ENCODE measurements at regions not wholly inside any gene's neighbourhood (a gene's known extent, or its start where the extent isn't known, plus 50 kb on each side); places are given as distances from the start of the nearest gene placed in this dataset.

GRCh38 chr14:34218881-34219280, 243.2 kb downstream of the SPTSSA start:
- no peak for DNase-seq (ENCODE audit: low read depth in 2 of 2)

DNA sequence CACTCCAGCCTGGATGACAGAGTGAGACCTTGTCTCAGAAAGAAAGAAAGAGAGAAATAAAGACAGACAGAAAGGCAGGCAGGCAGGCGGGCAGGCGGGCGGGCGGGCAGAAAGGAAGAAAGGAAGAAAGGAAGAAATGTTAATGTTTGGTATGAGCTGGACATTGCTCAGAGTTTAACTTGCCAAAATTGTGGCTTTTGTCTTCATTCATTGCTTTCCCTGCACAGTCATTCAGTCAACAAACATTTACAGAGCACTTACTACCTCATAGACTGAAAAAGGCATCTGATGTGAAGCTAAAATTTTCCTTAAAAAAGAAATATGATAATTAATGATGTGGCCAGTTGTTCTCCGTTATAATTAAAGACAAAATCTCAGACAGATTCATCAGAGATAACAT, 247.1 kb downstream of the SPTSSA start:
- no peak for DNase-seq (ENCODE audit: low read depth in 2 of 2)

- DNase-seq (ENCODE audit: low read depth in 2 of 2) = no peak
These were observed 248.7 kb downstream of the SPTSSA start for GRCh38 chr14:34213332-34213731.

- DNase-seq (ENCODE audit: low read depth in 2 of 2) = no peak
These were observed 249.7 kb downstream of the SPTSSA start for GRCh38 chr14:34212172-34212929.

- no peak for DNase-seq (ENCODE audit: low read depth in 2 of 2)
These were observed 250.3 kb downstream of the SPTSSA start for GRCh38 chr14:34211732-34212131.

DNA sequence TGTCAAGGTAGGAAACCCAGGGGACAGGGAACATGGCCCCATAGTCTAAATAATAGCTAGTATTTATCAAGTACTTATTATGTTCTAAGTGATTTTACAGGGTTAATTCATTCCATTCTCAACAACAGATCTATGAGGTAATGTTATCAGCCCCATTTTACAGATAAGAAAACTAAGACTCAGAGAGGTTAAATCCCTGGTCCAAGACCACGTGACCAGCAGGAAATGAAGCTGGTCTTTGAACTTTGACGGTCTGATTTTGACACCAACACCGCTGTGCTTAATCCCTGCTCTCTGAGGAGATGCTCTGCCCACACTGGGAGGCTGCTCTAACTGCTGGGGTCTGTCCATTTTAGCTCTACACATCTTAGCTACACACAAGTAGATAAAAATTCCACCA, 253.5 kb downstream of the SPTSSA start:
- no peak for DNase-seq (ENCODE audit: low read depth in 2 of 2)

DNA sequence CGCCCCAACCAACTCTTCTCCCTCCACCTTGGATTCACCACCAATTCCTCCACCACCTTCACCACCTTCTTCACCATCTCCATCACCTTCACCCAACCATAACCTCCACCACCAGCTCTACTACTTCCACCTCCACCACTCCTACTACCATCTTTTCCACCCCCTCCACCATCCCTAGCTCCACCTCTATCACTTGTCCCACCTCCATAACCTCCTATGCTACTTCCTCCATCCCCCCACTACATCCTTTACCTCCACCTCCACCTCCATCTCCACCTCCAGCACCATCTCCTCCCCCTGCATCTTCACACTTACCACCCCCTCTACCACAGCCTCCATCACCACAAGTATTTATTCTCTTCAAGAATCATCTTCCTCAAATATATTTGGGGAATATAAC, 254.9 kb upstream of the EGLN3 start:
- no peak for DNase-seq (ENCODE audit: low read depth in 2 of 2)

GRCh38 chr14:34204774-34205173, 253.9 kb upstream of the EGLN3 start:
- DNase-seq (ENCODE audit: low read depth in 2 of 2) = no peak

GRCh38 chr14:34203251-34203722, 252.4 kb upstream of the EGLN3 start:
- DNase-seq (ENCODE audit: low read depth in 2 of 2) = no peak

- DNase-seq (ENCODE audit: low read depth in 2 of 2) = no peak
These were observed 251.2 kb upstream of the EGLN3 start for GRCh38 chr14:34201909-34202637.

DNA sequence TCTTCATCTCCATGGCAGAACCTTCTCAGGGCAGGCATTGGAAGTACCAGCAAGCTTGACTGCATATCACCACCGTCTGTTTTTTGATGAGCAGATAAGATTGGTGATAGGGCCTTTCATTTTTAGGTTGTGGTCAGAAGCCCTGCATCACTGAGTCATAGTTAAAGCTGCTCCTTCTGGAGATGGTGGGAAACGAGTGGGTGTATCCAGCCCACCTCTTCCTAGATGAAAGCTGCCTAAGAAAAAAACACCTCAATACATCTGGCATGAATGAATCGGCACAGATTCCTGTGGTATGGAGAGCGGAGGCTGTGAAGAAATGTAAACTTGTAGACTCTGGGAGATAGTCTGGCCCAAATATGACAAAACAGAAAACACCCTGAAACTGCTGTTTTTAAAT, 248.7 kb upstream of the EGLN3 start:
- DNase-seq (ENCODE audit: low read depth in 2 of 2) = no peak

GRCh38 chr14:34198096-34198495, 247.2 kb upstream of the EGLN3 start:
- no peak for DNase-seq (ENCODE audit: low read depth in 2 of 2)

DNA sequence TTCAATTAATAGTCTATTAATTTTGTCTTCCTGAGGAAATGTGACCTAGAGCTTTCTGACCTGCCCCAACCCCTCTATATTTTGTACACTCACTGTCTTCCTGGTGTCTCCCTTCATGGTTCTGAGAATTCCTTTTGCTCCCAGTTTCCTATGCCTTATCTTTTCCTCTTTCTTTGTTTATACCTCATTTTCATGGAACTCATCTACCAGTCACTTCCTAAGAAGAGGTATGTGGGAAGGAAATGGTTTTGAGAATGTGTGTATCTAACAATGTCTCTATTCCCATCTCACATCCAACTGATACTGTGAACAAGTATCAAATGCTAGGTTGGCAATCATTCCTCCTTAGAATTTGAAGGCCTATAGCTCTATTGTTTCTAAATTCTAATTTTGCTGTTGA, 245.1 kb upstream of the EGLN3 start:
- no peak for DNase-seq (ENCODE audit: low read depth in 2 of 2)

- no peak for DNase-seq (ENCODE audit: low read depth in 2 of 2)
These were observed 239.8 kb upstream of the EGLN3 start for GRCh38 chr14:34190717-34191116.

DNA sequence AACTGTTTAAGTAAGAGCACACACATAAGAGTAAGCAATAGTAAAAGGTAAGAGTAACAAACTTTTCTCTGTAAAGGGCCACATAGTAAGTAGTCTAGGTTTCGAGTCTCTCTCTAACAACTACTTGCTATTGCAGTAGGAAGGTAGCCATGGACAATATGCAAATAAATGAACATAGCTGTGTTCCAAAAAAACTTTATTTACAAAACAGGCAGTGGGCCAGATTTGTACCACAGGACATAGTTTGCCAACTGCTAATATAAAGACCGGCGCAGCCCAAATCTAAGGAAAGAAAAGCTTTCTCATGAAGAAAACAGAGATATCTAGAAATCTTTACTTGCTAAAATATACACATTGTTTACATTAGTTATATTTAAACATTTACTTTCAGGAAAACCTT, 239.0 kb upstream of the EGLN3 start:
- DNase-seq (ENCODE audit: low read depth in 2 of 2) = no peak

- DNase-seq (ENCODE audit: low read depth in 2 of 2) = no peak
These were observed 236.7 kb upstream of the EGLN3 start for GRCh38 chr14:34187519-34188044.

GRCh38 chr14:34187061-34187460, 236.2 kb upstream of the EGLN3 start:
- no peak for DNase-seq (ENCODE audit: low read depth in 2 of 2)

GRCh38 chr14:34184126-34184525, 233.3 kb upstream of the EGLN3 start:
- DNase-seq (ENCODE audit: low read depth in 2 of 2) = no peak

GRCh38 chr14:34183478-34183877, 232.6 kb upstream of the EGLN3 start:
- DNase-seq (ENCODE audit: low read depth in 2 of 2) = no peak

DNA sequence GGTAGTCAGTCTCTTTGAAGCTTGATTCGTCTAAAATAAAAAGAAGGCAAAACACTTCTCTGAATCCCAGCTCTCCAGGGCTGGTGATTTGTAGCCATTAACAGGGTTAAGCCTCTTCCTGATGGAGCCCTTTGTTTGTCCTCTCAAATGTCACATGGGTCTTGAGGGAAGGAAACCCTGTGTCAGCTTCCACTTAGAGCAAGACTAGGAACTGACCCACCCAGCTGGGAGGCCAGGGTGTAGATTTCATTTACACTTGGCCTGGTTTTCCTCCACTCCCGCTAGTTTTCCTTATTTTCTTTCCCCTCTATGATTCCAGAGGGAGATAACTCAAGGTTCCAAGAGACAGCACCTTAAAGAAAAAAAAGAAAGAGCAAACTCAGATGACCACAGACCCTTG, 230.5 kb upstream of the EGLN3 start:
- DNase-seq (ENCODE audit: low read depth in 2 of 2) = no peak

DNA sequence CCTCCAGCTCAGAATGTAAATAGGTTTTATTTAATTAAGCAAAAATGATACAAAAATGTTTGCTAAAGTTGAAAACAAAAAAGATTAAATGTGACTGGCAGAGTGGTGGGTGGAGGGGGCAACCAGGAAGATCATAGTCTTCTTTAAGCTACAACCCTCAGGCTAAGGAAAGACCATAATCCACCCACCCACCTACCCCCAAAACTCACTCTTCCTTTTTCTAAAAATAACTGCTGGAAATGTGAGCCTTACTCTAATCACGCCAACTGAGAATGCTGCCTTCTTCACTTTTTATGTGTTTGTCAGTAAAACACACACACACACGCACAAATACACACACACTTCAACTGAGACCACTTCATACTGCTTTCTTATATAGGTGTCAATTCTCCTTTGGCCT, 230.0 kb upstream of the EGLN3 start:
- DNase-seq (ENCODE audit: low read depth in 2 of 2) = no peak

- DNase-seq (ENCODE audit: low read depth in 2 of 2) = no peak
These were observed 229.6 kb upstream of the EGLN3 start for GRCh38 chr14:34180434-34180833.

GRCh38 chr14:34179727-34180126, 228.9 kb upstream of the EGLN3 start:
- DNase-seq (ENCODE audit: low read depth in 2 of 2) = peak in 1 of 2 donors; percentile 18

Data from dermis microvascular lymphatic vessel endothelial cell (primary cell).